DOHH2 (cell line): ENCODE measurements at regions not wholly inside any gene's neighbourhood (a gene's known extent, or its start where the extent isn't known, plus 50 kb on each side); places are given as distances from the start of the nearest gene placed in this dataset.

Experiments
- EZH2phosphoT487 ChIP-seq: fragments of 200-600 bp; sonication (generic); IDR thresholded peaks from 2 replicates; pipeline ENCODE4 v1.6.1; 2017; ENCODE audit warnings: borderline replicate concordance, mild to moderate bottlenecking, antibody characterized with exemption, low read length, moderate library complexity, mixed read lengths
- TF ChIP-seq, protein P1 (sequence below): fragments of 200-600 bp; sonication (generic); IDR thresholded peaks from one replicate; pipeline ENCODE4 v1.5.1; 2014; ENCODE audit warnings: antibody characterized with exemption, mild to moderate bottlenecking, low read depth, low read length; ENCODE audit not compliant: poor library complexity, severe bottlenecking

- TF ChIP-seq, protein P1, sequence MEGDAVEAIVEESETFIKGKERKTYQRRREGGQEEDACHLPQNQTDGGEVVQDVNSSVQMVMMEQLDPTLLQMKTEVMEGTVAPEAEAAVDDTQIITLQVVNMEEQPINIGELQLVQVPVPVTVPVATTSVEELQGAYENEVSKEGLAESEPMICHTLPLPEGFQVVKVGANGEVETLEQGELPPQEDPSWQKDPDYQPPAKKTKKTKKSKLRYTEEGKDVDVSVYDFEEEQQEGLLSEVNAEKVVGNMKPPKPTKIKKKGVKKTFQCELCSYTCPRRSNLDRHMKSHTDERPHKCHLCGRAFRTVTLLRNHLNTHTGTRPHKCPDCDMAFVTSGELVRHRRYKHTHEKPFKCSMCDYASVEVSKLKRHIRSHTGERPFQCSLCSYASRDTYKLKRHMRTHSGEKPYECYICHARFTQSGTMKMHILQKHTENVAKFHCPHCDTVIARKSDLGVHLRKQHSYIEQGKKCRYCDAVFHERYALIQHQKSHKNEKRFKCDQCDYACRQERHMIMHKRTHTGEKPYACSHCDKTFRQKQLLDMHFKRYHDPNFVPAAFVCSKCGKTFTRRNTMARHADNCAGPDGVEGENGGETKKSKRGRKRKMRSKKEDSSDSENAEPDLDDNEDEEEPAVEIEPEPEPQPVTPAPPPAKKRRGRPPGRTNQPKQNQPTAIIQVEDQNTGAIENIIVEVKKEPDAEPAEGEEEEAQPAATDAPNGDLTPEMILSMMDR = no peak
- no peak for TF ChIP-seq EZH2phosphoT487
Measured at GRCh38 chr7:42596737-42597136, 315.1 kb downstream of the C7orf25 start.
